WTC11 (cell line): ENCODE measurements at regions not wholly inside any gene's neighbourhood (a gene's known extent, or its start where the extent isn't known, plus 50 kb on each side); places are given as distances from the start of the nearest gene placed in this dataset.

ENCODE experiments used
- ATAC-seq: fragments of 200-7000 bp; cut with Tn5 transposase; 2 replicates; pipeline ENCODE4 v1.10.0; 2021; ENCODE audit warnings: mild to moderate bottlenecking, moderate library complexity
- CTCF ChIA-PET: fragments of 300-600 bp; sonication (Branson Sonifier 250); formaldehyde crosslinking; loops from one replicate; lab custom pipeline; 2021; ENCODE audit warnings: antibody characterized with exemption; lab: Charles Lee
- POLR2A ChIA-PET: fragments of 350-600 bp; sonication (Branson Sonifier 250); formaldehyde crosslinking; loops from one replicate; lab custom pipeline; 2021; ENCODE audit warnings: antibody characterized with exemption; lab: Charles Lee
- DNase-seq: peaks from one replicate; pipeline ENCODE4 v3.0.0; 2021; ENCODE audit warnings: low spot score
- H3K27ac Mint-ChIP-seq: 2 replicates; pipeline ENCODE4 v1.8.0; 2021; ENCODE audit warnings: mixed read lengths
- H3K27me3 Mint-ChIP-seq: 2 replicates; pipeline ENCODE4 v1.8.0; 2021; ENCODE audit warnings: low read depth, mild to moderate bottlenecking, moderate library complexity, mixed read lengths
- H3K36me3 Mint-ChIP-seq: 2 replicates; pipeline ENCODE4 v1.8.0; 2021; ENCODE audit warnings: mixed read lengths
- H3K4me1 Mint-ChIP-seq: 2 replicates; pipeline ENCODE4 v1.8.0; 2022; ENCODE audit warnings: mixed read lengths
- H3K4me3 Mint-ChIP-seq: 2 replicates; pipeline ENCODE4 v1.8.0; 2021; ENCODE audit warnings: mild to moderate bottlenecking, moderate library complexity, mixed read lengths
- H3K9me3 Mint-ChIP-seq: 2 replicates; pipeline ENCODE4 v1.8.0; 2021; ENCODE audit warnings: mixed read lengths
- ATF6 ChIP-seq: sonication (generic); formaldehyde crosslinking; IDR thresholded peaks from 2 replicates; pipeline ENCODE4 v1.8.1; 2023; ENCODE audit warnings: mild to moderate bottlenecking, missing genetic modification reagents
- CREB1 ChIP-seq: sonication (generic); formaldehyde crosslinking; IDR thresholded peaks from 2 replicates; pipeline ENCODE4 v1.8.0; 2023; ENCODE audit warnings: mild to moderate bottlenecking, missing genetic modification reagents
- ESRRA ChIP-seq: sonication (generic); formaldehyde crosslinking; IDR thresholded peaks from 2 replicates; pipeline ENCODE4 v1.8.1; 2022; ENCODE audit warnings: mild to moderate bottlenecking, missing genetic modification reagents, borderline replicate concordance
- FOXJ3 ChIP-seq: sonication (generic); formaldehyde crosslinking; IDR thresholded peaks from 2 replicates; pipeline ENCODE4 v1.9.0; 2021; ENCODE audit warnings: missing genetic modification reagents, mild to moderate bottlenecking, borderline replicate concordance
- IRF2 ChIP-seq: sonication (generic); formaldehyde crosslinking; IDR thresholded peaks from 2 replicates; pipeline ENCODE4 v1.8.0; 2022; ENCODE audit warnings: low read depth, missing genetic modification reagents, borderline replicate concordance
- NFATC4 ChIP-seq: fragments of 250-450 bp; sonication (Bioruptor Pico); IDR thresholded peaks from 2 replicates; pipeline ENCODE4 v1.9.0; 2021; ENCODE audit warnings: mild to moderate bottlenecking
- NR3C1 ChIP-seq: sonication (generic); formaldehyde crosslinking; conservative IDR thresholded peaks from 2 replicates; pipeline ENCODE4 v1.8.1; 2023; ENCODE audit warnings: low read depth, mild to moderate bottlenecking, missing genetic modification reagents
- SOX15 ChIP-seq: fragments of 250-450 bp; sonication (Bioruptor Pico); IDR thresholded peaks from 2 replicates; pipeline ENCODE4 v1.9.0; 2021; ENCODE audit warnings: mild to moderate bottlenecking
- TCF7 ChIP-seq: sonication (generic); formaldehyde crosslinking; IDR thresholded peaks from 2 replicates; pipeline ENCODE4 v1.8.0; 2022; ENCODE audit warnings: mild to moderate bottlenecking, low read depth, missing genetic modification reagents, moderate library complexity
- ZNF219 ChIP-seq: sonication (generic); formaldehyde crosslinking; IDR thresholded peaks from 2 replicates; pipeline ENCODE4 v1.8.0; 2023; ENCODE audit warnings: missing genetic modification reagents, mild to moderate bottlenecking, borderline replicate concordance
- ZNF232 ChIP-seq: sonication (generic); formaldehyde crosslinking; IDR thresholded peaks from 2 replicates; pipeline ENCODE4 v1.8.0; 2022; ENCODE audit warnings: mild to moderate bottlenecking, missing genetic modification reagents
- ZNF263 ChIP-seq: sonication (generic); formaldehyde crosslinking; IDR thresholded peaks from 2 replicates; pipeline ENCODE4 v1.8.1; 2022; ENCODE audit warnings: low read depth, mild to moderate bottlenecking, moderate library complexity, missing genetic modification reagents
- ZNF396 ChIP-seq: fragments of 250-450 bp; sonication (Bioruptor Pico); IDR thresholded peaks from 2 replicates; pipeline ENCODE4 v1.8.0; 2021; ENCODE audit warnings: mild to moderate bottlenecking, moderate library complexity, borderline replicate concordance
- ZNF416 ChIP-seq: fragments of 250-450 bp; sonication (Bioruptor Pico); IDR thresholded peaks from 2 replicates; pipeline ENCODE4 v1.9.0; 2021; ENCODE audit warnings: mild to moderate bottlenecking, inconsistent platforms
- ZNF423 ChIP-seq: fragments of 250-450 bp; sonication (Bioruptor Pico); IDR thresholded peaks from 2 replicates; pipeline ENCODE4 v2.1.2; 2022; ENCODE audit warnings: mild to moderate bottlenecking, moderate library complexity
- TF ChIP-seq, protein P1 (sequence below): fragments of 250-450 bp; sonication (Bioruptor Pico); IDR thresholded peaks from 2 replicates; pipeline ENCODE4 v1.9.0; 2021; ENCODE audit warnings: mild to moderate bottlenecking
- TF ChIP-seq, protein P2 (sequence below): fragments of 250-450 bp; sonication (Bioruptor Pico); IDR thresholded peaks from 2 replicates; pipeline ENCODE4 v2.1.2; 2022; ENCODE audit warnings: mild to moderate bottlenecking, moderate library complexity
- TF ChIP-seq, protein P3 (sequence below): fragments of 250-450 bp; sonication (Bioruptor Pico); IDR thresholded peaks from 2 replicates; pipeline ENCODE4 v1.9.0; 2021; ENCODE audit warnings: mild to moderate bottlenecking, borderline replicate concordance
- TF ChIP-seq, protein P4 (sequence below): fragments of 250-450 bp; sonication (Bioruptor Pico); conservative IDR thresholded peaks from 2 replicates; pipeline ENCODE4 v1.9.0; 2021; ENCODE audit warnings: mild to moderate bottlenecking

- ChIA-PET POLR2A (no interaction called here), CTCF (no interaction called here)
- ATAC-seq (no peak), DNase-seq (no peak)
- TF ChIP-seq ZNF416 (CRISPR knock-in tag) = no peak
- no peak for TF ChIP-seq ZNF219 (CRISPR knock-in tag)
- no peak for TF ChIP-seq ESRRA (CRISPR knock-in tag)
- TF ChIP-seq ZNF263 (CRISPR knock-in tag) = no peak
- no peak for TF ChIP-seq CREB1
- no peak for TF ChIP-seq NFATC4 (CRISPR knock-in tag)
- TF ChIP-seq IRF2 (CRISPR knock-in tag) = no peak
- TF ChIP-seq, protein P1, sequence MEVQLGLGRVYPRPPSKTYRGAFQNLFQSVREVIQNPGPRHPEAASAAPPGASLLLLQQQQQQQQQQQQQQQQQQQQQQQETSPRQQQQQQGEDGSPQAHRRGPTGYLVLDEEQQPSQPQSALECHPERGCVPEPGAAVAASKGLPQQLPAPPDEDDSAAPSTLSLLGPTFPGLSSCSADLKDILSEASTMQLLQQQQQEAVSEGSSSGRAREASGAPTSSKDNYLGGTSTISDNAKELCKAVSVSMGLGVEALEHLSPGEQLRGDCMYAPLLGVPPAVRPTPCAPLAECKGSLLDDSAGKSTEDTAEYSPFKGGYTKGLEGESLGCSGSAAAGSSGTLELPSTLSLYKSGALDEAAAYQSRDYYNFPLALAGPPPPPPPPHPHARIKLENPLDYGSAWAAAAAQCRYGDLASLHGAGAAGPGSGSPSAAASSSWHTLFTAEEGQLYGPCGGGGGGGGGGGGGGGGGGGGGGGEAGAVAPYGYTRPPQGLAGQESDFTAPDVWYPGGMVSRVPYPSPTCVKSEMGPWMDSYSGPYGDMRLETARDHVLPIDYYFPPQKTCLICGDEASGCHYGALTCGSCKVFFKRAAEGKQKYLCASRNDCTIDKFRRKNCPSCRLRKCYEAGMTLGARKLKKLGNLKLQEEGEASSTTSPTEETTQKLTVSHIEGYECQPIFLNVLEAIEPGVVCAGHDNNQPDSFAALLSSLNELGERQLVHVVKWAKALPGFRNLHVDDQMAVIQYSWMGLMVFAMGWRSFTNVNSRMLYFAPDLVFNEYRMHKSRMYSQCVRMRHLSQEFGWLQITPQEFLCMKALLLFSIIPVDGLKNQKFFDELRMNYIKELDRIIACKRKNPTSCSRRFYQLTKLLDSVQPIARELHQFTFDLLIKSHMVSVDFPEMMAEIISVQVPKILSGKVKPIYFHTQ = no peak
- TF ChIP-seq, protein P2, sequence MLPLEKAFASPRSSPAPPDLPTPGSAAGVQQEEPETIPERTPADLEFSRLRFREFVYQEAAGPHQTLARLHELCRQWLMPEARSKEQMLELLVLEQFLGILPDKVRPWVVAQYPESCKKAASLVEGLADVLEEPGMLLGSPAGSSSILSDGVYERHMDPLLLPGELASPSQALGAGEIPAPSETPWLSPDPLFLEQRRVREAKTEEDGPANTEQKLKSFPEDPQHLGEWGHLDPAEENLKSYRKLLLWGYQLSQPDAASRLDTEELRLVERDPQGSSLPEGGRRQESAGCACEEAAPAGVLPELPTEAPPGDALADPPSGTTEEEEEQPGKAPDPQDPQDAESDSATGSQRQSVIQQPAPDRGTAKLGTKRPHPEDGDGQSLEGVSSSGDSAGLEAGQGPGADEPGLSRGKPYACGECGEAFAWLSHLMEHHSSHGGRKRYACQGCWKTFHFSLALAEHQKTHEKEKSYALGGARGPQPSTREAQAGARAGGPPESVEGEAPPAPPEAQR (CRISPR knock-in tag) = no peak
- no peak for TF ChIP-seq ZNF423 (CRISPR knock-in tag)
- TF ChIP-seq TCF7 (CRISPR knock-in tag) = no peak
- no peak for TF ChIP-seq FOXJ3 (CRISPR knock-in tag)
- H3K4me1 Mint-ChIP-seq = peaks cover 10% of the 10 kb centered on the region
- H3K4me3 Mint-ChIP-seq = no peak overlapping the region
- peaks cover 52% of the 10 kb centered on the region for H3K27me3 Mint-ChIP-seq
- peaks cover 6% of the 10 kb centered on the region; the same call in 1 of the 2 replicates for H3K9me3 Mint-ChIP-seq
- H3K27ac Mint-ChIP-seq = no peak overlapping the region
- H3K36me3 Mint-ChIP-seq = no peaks in the 10 kb centered on the region
Measured at GRCh38 chr3:67995206-67995605, 340.8 kb upstream of the SUCLG2 start.

DNA sequence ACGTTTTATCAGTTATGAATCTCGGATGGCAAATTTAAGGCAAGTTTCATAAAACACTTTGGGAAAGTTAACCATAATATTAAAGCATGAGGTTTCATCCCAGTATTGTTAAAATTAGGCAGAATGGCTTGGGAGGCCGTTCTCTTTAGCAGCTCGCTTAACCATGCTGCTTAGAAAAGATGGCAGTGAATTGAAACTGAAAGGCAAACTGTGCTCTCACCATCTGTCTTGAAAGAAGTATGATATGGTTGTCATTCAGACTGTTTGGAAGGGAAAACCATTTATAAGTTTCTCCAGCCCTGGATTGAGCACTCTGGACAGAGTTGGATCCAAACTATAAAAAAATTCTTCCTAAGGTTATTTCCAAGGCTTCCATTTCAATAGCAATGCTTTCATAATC is 332.3 kb upstream of the SUCLG2 start:
- Mint-ChIP-seq H3K27me3 (no peaks in the 10 kb centered on the region), H3K36me3 (no peaks in the 10 kb centered on the region), H3K4me1 (no peaks in the 10 kb centered on the region), H3K27ac (no peak overlapping the region), H3K9me3 (no peaks in the 10 kb centered on the region), H3K4me3 (no peak overlapping the region)
- CTCF ChIA-PET = no interaction called here
- POLR2A ChIA-PET = no interaction called here
- DNase-seq (no peak), ATAC-seq (no peak)
- TF ChIP-seq ATF6 (CRISPR knock-in tag) (no peak), ZNF232 (CRISPR knock-in tag) (no peak), SOX15 (CRISPR knock-in tag) (no peak), CREB1 (no peak), ZNF396 (CRISPR knock-in tag) (no peak), NR3C1 (CRISPR knock-in tag) (no peak)
- TF ChIP-seq, protein P3, sequence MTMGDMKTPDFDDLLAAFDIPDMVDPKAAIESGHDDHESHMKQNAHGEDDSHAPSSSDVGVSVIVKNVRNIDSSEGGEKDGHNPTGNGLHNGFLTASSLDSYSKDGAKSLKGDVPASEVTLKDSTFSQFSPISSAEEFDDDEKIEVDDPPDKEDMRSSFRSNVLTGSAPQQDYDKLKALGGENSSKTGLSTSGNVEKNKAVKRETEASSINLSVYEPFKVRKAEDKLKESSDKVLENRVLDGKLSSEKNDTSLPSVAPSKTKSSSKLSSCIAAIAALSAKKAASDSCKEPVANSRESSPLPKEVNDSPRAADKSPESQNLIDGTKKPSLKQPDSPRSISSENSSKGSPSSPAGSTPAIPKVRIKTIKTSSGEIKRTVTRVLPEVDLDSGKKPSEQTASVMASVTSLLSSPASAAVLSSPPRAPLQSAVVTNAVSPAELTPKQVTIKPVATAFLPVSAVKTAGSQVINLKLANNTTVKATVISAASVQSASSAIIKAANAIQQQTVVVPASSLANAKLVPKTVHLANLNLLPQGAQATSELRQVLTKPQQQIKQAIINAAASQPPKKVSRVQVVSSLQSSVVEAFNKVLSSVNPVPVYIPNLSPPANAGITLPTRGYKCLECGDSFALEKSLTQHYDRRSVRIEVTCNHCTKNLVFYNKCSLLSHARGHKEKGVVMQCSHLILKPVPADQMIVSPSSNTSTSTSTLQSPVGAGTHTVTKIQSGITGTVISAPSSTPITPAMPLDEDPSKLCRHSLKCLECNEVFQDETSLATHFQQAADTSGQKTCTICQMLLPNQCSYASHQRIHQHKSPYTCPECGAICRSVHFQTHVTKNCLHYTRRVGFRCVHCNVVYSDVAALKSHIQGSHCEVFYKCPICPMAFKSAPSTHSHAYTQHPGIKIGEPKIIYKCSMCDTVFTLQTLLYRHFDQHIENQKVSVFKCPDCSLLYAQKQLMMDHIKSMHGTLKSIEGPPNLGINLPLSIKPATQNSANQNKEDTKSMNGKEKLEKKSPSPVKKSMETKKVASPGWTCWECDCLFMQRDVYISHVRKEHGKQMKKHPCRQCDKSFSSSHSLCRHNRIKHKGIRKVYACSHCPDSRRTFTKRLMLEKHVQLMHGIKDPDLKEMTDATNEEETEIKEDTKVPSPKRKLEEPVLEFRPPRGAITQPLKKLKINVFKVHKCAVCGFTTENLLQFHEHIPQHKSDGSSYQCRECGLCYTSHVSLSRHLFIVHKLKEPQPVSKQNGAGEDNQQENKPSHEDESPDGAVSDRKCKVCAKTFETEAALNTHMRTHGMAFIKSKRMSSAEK = no peak
- TF ChIP-seq, protein P4, sequence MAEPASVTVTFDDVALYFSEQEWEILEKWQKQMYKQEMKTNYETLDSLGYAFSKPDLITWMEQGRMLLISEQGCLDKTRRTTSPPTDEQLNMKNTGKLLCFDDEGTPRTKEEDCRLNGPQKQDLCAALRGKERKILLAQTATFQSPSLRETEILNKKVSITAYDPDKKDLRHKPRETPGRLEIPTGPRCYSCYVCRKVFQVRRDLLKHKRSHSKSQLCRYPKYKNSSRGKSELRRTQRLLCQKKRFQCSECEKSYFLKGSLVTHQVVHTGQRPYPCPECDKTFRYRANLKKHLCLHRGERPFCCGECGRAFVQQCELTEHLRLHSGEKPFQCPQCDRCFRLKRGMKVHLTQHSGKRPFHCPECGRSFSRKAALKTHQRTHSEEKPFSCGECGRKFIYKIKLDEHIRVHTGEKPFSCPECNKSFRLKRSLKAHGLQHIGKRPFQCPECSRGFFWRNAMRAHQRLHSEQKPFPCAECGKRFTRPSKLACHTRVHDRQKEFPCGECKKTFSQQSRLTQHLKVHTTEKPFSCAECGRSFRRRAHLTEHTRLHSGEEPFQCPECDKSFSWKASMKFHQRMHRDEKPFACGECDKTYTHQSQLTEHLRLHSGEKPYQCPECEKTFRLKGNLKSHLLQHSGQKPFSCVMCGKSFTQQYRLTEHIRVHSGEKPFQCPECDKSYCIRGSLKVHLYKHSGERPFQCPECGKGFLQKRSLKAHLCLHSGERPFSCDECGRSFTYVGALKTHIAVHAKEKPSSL (CRISPR knock-in tag) = no peak
- TF ChIP-seq, protein P1 = no peak
